GM18907 (cell line): ENCODE measurements at regions not wholly inside any gene's neighbourhood (a gene's known extent, or its start where the extent isn't known, plus 50 kb on each side); places are given as distances from the start of the nearest gene placed in this dataset.
"Not testable (repeated sequence)": the region's sequence is repeated elsewhere in the genome, so short reads cannot be mapped to it uniquely, and the experiment has no call there.

Experiments
- ATAC-seq: cut with Tn5 transposase; IDR thresholded peaks from one replicate; pipeline ENCODE4 v1.9.1; 2021; ENCODE audit warnings: mild to moderate bottlenecking, moderate library complexity; ENCODE audit not compliant: unreplicated experiment

GRCh38 chr2:87343347-87343746 lies 321.7 kb upstream of the PLGLB1 start:
- not testable (repeated sequence) for ATAC-seq

GRCh38 chr2:87345283-87345682 lies 323.6 kb upstream of the PLGLB1 start:
- ATAC-seq, result not testable (repeated sequence)

GRCh38 chr2:87348556-87348955 lies 326.9 kb upstream of the PLGLB1 start:
- ATAC-seq, result not testable (repeated sequence)

GRCh38 chr2:87349006-87349405 lies 327.4 kb upstream of the PLGLB1 start:
- not testable (repeated sequence) for ATAC-seq

GRCh38 chr2:87352178-87352934 lies 330.7 kb upstream of the PLGLB1 start:
- ATAC-seq, result not testable (repeated sequence)

GRCh38 chr2:87353408-87353807 lies 331.8 kb upstream of the PLGLB1 start:
- not testable (repeated sequence) for ATAC-seq

- not testable (repeated sequence) for ATAC-seq
These were observed 332.5 kb upstream of the PLGLB1 start for GRCh38 chr2:87354102-87354501.

GRCh38 chr2:87360250-87360649 lies 338.6 kb upstream of the PLGLB1 start:
- not testable (repeated sequence) for ATAC-seq

GRCh38 chr2:87360927-87361326 lies 339.3 kb upstream of the PLGLB1 start:
- ATAC-seq, result not testable (repeated sequence)

DNA sequence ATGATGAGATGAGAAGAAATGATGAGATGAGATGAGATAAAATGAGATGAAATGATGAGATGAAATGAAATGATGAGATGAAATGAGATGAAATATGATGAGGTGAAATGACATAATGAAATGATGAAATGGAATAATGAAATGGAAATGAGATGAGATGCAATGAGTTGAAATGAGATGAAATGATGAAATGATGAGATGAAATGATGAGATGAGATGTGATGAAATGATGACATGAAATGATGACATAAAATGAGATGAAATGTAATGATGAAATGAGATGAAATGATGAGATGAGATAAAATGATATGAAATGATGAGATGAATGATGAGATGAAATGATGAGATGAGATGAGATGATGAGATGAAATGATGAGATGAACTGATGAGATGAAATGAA lies 340.2 kb upstream of the PLGLB1 start:
- not testable (repeated sequence) for ATAC-seq

DNA sequence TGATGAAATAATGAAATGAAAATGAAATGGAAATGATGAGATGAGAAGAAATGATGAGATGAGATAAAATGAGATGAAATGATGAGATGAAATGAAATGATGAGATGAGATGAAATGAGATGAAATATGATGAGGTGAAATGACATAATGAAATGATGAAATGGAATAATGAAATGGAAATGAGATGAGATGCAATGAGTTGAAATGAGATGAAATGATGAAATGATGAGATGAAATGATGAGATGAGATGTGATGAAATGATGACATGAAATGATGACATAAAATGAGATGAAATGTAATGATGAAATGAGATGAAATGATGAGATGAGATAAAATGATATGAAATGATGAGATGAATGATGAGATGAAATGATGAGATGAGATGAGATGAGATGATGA lies 342.7 kb upstream of the PLGLB1 start:
- not testable (repeated sequence) for ATAC-seq

- ATAC-seq, result not testable (repeated sequence)
These were observed 343.4 kb upstream of the PLGLB1 start for GRCh38 chr2:87365038-87365437.

DNA sequence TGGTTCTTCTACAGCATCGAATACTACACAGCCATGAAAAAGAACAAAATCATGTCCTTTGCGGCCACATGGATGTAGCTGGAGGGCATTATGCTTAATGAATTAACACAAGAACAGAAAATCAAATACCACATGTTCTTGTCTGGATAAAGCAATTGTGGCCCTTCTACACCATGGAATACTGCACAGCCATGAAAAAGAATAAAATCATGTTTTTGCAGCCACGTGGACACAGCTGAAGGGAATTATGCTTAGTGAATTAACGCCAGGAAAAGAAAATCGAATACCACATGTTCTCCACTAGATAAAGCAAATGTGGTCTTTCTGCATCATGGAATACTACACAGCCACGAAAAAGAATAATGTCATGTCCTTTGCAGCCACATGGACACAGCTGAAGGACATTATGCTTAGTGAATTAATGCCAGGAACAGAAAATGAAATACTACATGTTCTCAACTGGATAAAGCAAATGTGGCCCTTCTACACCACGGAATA lies 361.8 kb upstream of the PLGLB2 start:
- not testable (repeated sequence) for ATAC-seq

DNA sequence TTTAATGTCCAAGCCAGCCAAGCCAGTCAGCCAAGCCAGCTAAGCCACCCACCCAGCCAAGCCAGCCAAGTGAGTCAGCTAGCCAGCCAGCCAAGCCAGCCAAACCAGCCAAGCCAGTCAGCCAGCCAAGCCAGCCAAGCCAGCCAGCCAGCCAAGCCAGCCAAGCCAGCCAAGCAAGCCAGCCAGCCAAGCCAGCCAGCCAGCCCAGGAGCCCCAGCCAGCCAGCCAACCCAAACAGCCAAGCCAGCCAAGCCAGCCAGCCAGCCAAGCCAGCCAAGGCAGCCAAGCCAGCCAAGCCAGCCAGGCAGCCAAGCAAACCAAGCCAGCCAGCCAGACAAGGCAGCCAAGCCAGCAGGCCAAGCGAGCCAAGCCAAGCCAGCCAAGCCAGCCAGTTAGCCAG lies 352.1 kb upstream of the PLGLB2 start:
- not testable (repeated sequence) for ATAC-seq

GRCh38 chr2:87396551-87397265 lies 351.2 kb upstream of the PLGLB2 start:
- ATAC-seq, result not testable (repeated sequence)

DNA sequence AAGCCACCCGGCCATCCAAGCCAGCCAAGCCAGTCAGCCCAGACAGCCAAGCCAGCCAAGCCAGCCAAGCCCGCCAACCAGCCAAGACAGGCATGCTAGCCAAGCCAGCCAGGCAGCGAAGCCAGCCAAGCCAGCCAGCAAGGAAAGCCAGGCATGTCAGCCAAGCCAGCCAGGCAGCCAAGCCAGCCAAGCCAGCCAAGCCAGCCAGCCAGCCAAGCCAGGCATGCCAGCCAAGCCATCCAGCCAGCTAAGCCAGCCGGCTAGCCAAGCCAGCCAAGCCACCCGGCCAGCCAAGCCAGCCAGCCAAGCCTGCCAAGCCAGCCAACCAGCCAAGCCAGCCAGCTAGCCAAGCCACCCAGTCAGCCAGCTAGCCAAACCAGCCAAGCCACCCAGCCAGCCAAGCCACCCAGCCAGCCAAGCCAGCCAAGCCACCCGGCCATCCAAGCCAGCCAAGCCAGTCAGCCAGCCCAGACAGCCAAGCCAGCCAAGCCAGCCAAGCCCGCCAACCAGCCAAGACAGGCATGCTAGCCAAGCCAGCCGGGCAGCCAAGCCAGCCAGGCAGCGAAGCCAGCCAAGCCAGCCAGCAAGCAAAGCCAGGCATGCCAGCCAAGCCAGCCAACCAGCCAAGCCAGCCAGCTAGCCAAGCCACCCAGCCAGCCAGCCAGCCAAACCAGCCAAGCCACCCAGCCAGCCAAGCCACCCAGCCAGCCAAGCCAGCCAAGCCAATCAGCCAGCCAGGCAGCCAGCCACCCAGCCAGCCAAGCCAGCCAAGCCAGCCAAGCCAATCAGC lies 350.4 kb upstream of the PLGLB2 start:
- not testable (repeated sequence) for ATAC-seq

- ATAC-seq, result not testable (repeated sequence)
These were observed 349.2 kb upstream of the PLGLB2 start for GRCh38 chr2:87398567-87399305.

GRCh38 chr2:87401726-87402345 lies 346.1 kb upstream of the PLGLB2 start:
- no peak for ATAC-seq

GRCh38 chr2:87403893-87404175 lies 344.1 kb upstream of the PLGLB2 start:
- ATAC-seq, result no peak
